C4-2B (cell line): ENCODE measurements at regions not wholly inside any gene's neighbourhood (a gene's known extent, or its start where the extent isn't known, plus 50 kb on each side); places are given as distances from the start of the nearest gene placed in this dataset.

Source experiments
- H3K27ac ChIP-seq: fragments of 450-650 bp; 2 replicates; pipeline ENCODE4 v1.5.1; 2017
- ZFX ChIP-seq: fragments of 450-650 bp; IDR thresholded peaks from 2 replicates; pipeline ENCODE4 v1.6.1; 2017
- TF ChIP-seq, protein P1 (sequence below): fragments of 450-650 bp; conservative IDR thresholded peaks from 2 replicates; pipeline ENCODE4 v1.5.1; 2017; ENCODE audit warnings: mild to moderate bottlenecking

DNA sequence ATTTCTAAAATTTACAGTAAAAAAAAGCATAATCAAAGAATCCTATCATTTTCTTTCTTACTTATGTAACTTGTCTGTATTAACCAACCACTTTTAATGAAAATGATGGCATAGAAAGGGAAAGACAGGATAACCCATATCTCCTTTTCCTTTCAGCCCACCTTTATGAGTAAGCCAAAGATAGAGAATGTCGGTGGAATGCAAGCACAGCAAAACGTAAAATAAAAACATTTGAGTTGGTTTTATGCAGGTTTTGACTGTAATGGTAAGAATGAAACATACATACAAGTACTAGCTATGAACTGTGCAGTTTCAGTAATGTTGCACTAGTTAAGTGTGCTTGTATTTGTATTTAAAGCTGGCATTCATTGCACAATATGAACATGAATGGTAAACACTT lies 360.3 kb downstream of the FOXG1 start:
- TF ChIP-seq ZFX: no peak
- TF ChIP-seq, protein P1, sequence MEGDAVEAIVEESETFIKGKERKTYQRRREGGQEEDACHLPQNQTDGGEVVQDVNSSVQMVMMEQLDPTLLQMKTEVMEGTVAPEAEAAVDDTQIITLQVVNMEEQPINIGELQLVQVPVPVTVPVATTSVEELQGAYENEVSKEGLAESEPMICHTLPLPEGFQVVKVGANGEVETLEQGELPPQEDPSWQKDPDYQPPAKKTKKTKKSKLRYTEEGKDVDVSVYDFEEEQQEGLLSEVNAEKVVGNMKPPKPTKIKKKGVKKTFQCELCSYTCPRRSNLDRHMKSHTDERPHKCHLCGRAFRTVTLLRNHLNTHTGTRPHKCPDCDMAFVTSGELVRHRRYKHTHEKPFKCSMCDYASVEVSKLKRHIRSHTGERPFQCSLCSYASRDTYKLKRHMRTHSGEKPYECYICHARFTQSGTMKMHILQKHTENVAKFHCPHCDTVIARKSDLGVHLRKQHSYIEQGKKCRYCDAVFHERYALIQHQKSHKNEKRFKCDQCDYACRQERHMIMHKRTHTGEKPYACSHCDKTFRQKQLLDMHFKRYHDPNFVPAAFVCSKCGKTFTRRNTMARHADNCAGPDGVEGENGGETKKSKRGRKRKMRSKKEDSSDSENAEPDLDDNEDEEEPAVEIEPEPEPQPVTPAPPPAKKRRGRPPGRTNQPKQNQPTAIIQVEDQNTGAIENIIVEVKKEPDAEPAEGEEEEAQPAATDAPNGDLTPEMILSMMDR: no peak
- H3K27ac ChIP-seq: no peak overlapping the region

- H3K27ac ChIP-seq: no peak overlapping the region
- TF ChIP-seq ZFX: no peak
Observed at GRCh38 chr14:29140016-29140415, 373.4 kb downstream of the FOXG1 start.

DNA sequence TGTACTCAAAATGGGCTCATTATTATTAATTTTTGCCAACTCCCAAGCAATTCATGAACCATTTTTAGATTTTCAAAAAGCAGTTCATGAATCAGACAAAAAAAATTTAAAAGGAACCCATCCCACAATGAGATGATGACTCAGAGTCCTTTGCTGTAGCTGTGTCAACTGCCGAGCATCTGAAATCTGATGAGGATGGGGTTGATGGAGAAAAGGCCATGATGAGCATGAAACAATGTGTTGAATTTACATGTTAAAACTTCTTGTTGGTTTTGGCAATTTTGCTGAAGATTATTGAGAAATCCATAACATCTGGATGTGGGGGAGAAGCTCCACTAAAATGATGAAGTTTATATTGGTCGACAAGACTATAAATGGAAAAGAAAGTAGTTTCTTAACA lies 378.0 kb downstream of the FOXG1 start:
- no peak overlapping the region for H3K27ac ChIP-seq
- TF ChIP-seq, protein P1: no peak
- TF ChIP-seq ZFX: no peak

GRCh38 chr14:29148221-29148620 lies 381.6 kb downstream of the FOXG1 start:
- no peak for TF ChIP-seq ZFX
- TF ChIP-seq, protein P1: no peak
- H3K27ac ChIP-seq: no peak overlapping the region

- no peak overlapping the region for H3K27ac ChIP-seq
- TF ChIP-seq, protein P1: no peak
- no peak for TF ChIP-seq ZFX
Observed at GRCh38 chr14:29149798-29150197, 383.2 kb downstream of the FOXG1 start.

- no peak overlapping the region for H3K27ac ChIP-seq
- TF ChIP-seq, protein P1: no peak
- no peak for TF ChIP-seq ZFX
Observed at GRCh38 chr14:29150659-29151058, 384.1 kb downstream of the FOXG1 start.

- TF ChIP-seq, protein P1: no peak
- TF ChIP-seq ZFX: no peak
- no peak overlapping the region for H3K27ac ChIP-seq
Observed at GRCh38 chr14:29156096-29156495, 389.5 kb downstream of the FOXG1 start.

DNA sequence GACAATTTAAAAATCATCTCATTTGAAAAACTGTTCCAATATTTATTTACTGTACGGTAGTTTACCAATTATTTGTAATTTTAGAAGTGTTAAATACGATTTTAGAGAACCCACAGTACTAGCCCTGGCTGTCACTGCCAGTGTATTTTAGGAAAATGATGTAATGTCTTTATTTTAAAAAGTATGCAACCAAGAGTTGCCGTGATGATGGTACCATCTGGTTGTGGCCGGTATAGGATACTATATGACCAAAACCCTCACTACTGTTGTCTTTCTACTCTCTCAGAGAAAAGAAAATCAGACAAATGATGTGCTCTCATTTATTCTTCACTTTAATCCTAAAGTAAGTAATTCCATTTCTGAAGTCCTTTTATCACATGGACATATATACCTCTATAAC lies 395.0 kb downstream of the FOXG1 start:
- TF ChIP-seq ZFX: no peak
- TF ChIP-seq, protein P1: no peak

More for the DNA sequence above, 395.0 kb downstream of the FOXG1 start:
- no peak overlapping the region for H3K27ac ChIP-seq
